MCF 10A (cell line): ENCODE measurements at regions not wholly inside any gene's neighbourhood (a gene's known extent, or its start where the extent isn't known, plus 50 kb on each side); places are given as distances from the start of the nearest gene placed in this dataset.

Experiments
- BruUV-seq: library from RNA; stranded (reverse); fragments of 400-500 nt; replicated peaks from 2 replicates; lab custom pipeline; 2021; lab: Mats Ljungman, UMichigan
- CTCF ChIA-PET: fragments of 300-600 bp; sonication (Branson Sonifier 250); formaldehyde crosslinking; extraction: SDS; loops from one replicate; lab custom pipeline; 2021; ENCODE audit warnings: antibody characterized with exemption, inconsistent platforms; lab: Yijun Ruan, JAX
- POLR2A ChIA-PET: fragments of 300-600, 350-650 bp; sonication (Branson Sonifier 250); formaldehyde crosslinking; extraction: SDS; loops from one replicate; lab custom pipeline; 2020; ENCODE audit warnings: antibody characterized with exemption, inconsistent platforms; lab: Yijun Ruan, JAX
- DNase-seq: peaks from one replicate; pipeline ENCODE4 v3.0.0-alpha.2; 2018; ENCODE audit not compliant: unreplicated experiment
- H3K27ac Mint-ChIP-seq: one replicate; pipeline ENCODE4 v1.8.0; 2022; ENCODE audit warnings: mild to moderate bottlenecking, low read depth, mixed read lengths; ENCODE audit not compliant: unreplicated experiment
- H3K27me3 Mint-ChIP-seq: one replicate; pipeline ENCODE4 v1.8.0; 2022; ENCODE audit warnings: mixed read lengths; ENCODE audit not compliant: insufficient read depth, unreplicated experiment
- H3K36me3 Mint-ChIP-seq: one replicate; pipeline ENCODE4 v1.8.0; 2022; ENCODE audit warnings: mild to moderate bottlenecking, moderate library complexity, mixed read lengths; ENCODE audit not compliant: insufficient read depth, unreplicated experiment
- H3K4me1 Mint-ChIP-seq: one replicate; pipeline ENCODE4 v1.8.0; 2022; ENCODE audit warnings: mixed read lengths; ENCODE audit not compliant: insufficient read depth, unreplicated experiment
- H3K4me3 Mint-ChIP-seq: one replicate; pipeline ENCODE4 v1.8.0; 2022; ENCODE audit warnings: mild to moderate bottlenecking, moderate library complexity, mixed read lengths; ENCODE audit not compliant: unreplicated experiment
- H3K9me3 Mint-ChIP-seq: one replicate; pipeline ENCODE4 v1.8.0; 2022; ENCODE audit warnings: mixed read lengths; ENCODE audit not compliant: unreplicated experiment
- CTCF ChIP-seq: fragments of 200-600 bp; IDR thresholded peaks from one replicate; pipeline ENCODE4 v1.8.0; 2022; ENCODE audit warnings: antibody characterized with exemption, mild to moderate bottlenecking; ENCODE audit not compliant: unreplicated experiment
- intact Hi-C: fragments of 100-400 bp; cut with micrococcal nuclease; formaldehyde crosslinking; loops from 2 replicates; pipeline ENCODE4 v1.14.1; 2022

- no TSS peak for BruUV-seq
- intact Hi-C loops = no loop called here
- Mint-ChIP-seq H3K36me3 (no peaks in the 10 kb centered on the region), H3K27ac (no peak overlapping the region), H3K27me3 (no peaks in the 10 kb centered on the region), H3K4me3 (no peak overlapping the region), H3K4me1 (no peaks in the 10 kb centered on the region), H3K9me3 (no peaks in the 10 kb centered on the region)
- no peak for TF ChIP-seq CTCF
- DNase-seq = no peak
- POLR2A ChIA-PET = no interaction called here
- CTCF ChIA-PET = interaction anchor here (0.6 kb wide), 1 partner anchor 578 kb away, joined by 3 read pairs; no protein-coding TSS in a partner anchor
Observed at GRCh38 chr6:22095836-22096235, 201.0 kb downstream of the PRL start.

DNA sequence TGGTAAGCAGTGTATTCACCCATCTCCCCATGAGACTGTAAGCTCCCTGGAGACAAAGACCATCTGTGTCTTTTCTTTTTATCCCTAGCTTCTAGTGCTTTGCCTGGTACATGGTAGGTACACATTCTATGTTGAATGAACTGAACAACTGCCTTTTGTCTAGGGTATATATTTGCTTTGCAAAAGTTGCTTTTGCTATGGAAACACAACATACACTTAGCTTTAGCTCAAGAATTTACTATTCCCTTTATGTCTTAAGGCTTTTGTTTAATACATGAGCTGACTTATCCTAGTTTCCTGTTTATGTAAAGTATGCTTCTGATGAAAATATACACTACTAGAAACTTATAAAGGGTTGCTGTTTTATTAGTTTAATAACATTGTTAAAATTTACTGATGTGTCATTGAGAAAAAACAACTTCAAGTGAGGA is 198.2 kb downstream of the PRL start:
- ChIA-PET POLR2A (interaction anchor here (0.6 kb wide), 1 partner anchor 694 kb away, joined by 3 read pairs; no protein-coding TSS in a partner anchor), CTCF (no interaction called here)
- Mint-ChIP-seq H3K9me3 (no peaks in the 10 kb centered on the region), H3K27me3 (no peaks in the 10 kb centered on the region), H3K36me3 (no peaks in the 10 kb centered on the region), H3K27ac (no peak overlapping the region), H3K4me1 (no peaks in the 10 kb centered on the region), H3K4me3 (no peak overlapping the region)
- no peak for DNase-seq
- intact Hi-C loops = no loop called here
- no peak for TF ChIP-seq CTCF
- no TSS peak for BruUV-seq

GRCh38 chr6:22099231-22099630 is 197.6 kb downstream of the PRL start:
- CTCF ChIA-PET = no interaction called here
- H3K4me1 Mint-ChIP-seq = no peaks in the 10 kb centered on the region
- no TSS peak for BruUV-seq
- TF ChIP-seq CTCF = no peak
- H3K27me3 Mint-ChIP-seq = no peaks in the 10 kb centered on the region
- DNase-seq = no peak
- POLR2A ChIA-PET = no interaction called here
- no peak overlapping the region for H3K4me3 Mint-ChIP-seq
- H3K9me3 Mint-ChIP-seq = no peaks in the 10 kb centered on the region
- H3K36me3 Mint-ChIP-seq = no peaks in the 10 kb centered on the region
- intact Hi-C loops = no loop called here
- H3K27ac Mint-ChIP-seq = no peak overlapping the region

- TF ChIP-seq CTCF = no peak
- BruUV-seq = no TSS peak
- H3K27ac Mint-ChIP-seq = no peak overlapping the region
- no peaks in the 10 kb centered on the region for H3K4me1 Mint-ChIP-seq
- ChIA-PET POLR2A (no interaction called here), CTCF (no interaction called here)
- H3K27me3 Mint-ChIP-seq = no peaks in the 10 kb centered on the region
- no peaks in the 10 kb centered on the region for H3K36me3 Mint-ChIP-seq
- no peak for DNase-seq
- H3K9me3 Mint-ChIP-seq = no peaks in the 10 kb centered on the region
- no peak overlapping the region for H3K4me3 Mint-ChIP-seq
- intact Hi-C loops = no loop called here
Observed at GRCh38 chr6:22099923-22100322, 196.9 kb downstream of the PRL start.
